GM21723 (cell line): ENCODE measurements at regions not wholly inside any gene's neighbourhood (a gene's known extent, or its start where the extent isn't known, plus 50 kb on each side); places are given as distances from the start of the nearest gene placed in this dataset.

Experiments
- ATAC-seq: cut with Tn5 transposase; IDR thresholded peaks from one replicate; pipeline ENCODE4 v1.9.1; 2021; ENCODE audit warnings: mild to moderate bottlenecking, moderate library complexity; ENCODE audit not compliant: unreplicated experiment

GRCh38 chr21:22993822-22994574 is 1995.8 kb downstream of the NCAM2 start:
- ATAC-seq: no peak

- no peak for ATAC-seq
Observed at GRCh38 chr21:23003951-23004350, 2005.7 kb downstream of the NCAM2 start.

- no peak for ATAC-seq
Observed at GRCh38 chr21:23008601-23009202, 2010.5 kb downstream of the NCAM2 start.

DNA sequence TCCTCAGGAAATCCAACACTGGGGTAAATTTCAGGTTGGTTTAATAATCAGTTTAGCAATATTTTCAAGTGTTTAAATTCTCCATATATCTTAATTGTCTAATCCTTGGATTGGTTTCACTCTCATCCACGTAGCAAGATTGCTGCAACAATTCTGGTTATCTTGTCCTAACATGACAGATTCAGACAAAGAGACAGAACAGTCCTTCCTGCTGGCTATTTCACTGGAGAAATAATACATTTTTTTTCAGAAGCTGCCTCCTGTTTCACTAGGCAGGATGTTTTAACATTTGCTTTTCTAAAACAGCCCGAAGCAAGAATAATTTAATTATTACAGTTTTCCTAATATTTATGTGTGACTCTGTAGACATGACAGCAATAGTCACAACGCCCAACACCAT is 2011.2 kb downstream of the NCAM2 start:
- ATAC-seq: no peak

DNA sequence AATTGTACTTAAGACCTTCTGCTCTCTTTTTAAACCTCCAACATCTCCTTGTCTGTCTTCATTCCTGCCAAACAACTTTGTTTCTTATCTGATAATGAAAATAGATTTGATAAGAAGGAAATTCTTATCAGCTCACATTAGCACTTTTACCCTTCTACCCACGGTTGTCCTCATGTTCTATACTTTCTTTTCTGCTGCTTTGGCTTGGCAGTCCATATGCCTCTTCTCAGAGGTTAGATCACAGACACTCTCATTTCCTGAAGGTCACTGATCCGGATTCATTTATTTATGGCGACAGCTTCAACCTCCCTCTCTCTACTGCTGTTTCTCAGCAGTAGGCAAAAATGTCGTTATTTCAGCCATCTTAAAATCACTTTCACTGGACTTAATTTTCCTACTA is 2015.8 kb downstream of the NCAM2 start:
- no peak for ATAC-seq

- no peak for ATAC-seq
Observed at GRCh38 chr21:23016617-23017016, 2018.4 kb downstream of the NCAM2 start.

DNA sequence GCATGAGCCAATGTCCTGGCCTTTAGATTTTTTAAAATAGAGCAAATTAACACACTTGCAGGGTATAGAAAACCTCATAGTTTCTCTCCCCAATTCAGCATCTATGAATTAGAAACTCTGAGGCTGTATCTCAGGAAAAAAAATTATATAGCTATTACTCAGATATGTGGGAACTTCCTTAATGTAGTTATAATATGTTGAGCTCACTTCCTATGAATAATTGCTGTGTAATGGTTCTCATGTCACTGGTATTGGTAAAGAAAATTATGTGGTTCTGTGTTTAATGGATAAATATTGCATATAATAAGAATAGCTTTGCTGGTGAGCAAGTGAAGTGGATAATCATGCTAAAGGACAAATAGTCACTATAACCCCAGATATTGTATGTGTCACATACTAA is 2019.8 kb downstream of the NCAM2 start:
- ATAC-seq: no peak

GRCh38 chr21:23020969-23021368 is 2022.8 kb downstream of the NCAM2 start:
- ATAC-seq: no peak

DNA sequence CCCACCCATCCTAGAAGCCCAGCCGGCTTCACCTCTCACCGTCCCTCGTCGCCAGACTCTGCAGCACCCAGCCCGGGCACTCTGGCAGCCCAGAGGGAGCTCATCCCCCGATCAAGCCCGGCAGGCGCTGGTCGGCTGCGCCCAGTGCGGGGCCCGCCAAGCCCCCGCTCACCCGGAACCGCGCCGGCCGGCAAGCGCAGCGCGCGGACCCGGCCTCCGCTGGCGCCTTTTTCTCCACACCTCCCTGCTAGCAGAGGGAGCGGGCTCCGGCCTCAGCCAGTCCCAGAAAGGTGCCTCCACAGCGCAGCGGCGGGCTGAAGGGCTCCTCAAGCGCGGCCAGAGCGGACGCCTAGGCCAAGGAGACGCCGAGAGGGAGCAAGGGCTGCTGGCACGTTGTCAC is 2023.3 kb downstream of the NCAM2 start:
- no peak for ATAC-seq

DNA sequence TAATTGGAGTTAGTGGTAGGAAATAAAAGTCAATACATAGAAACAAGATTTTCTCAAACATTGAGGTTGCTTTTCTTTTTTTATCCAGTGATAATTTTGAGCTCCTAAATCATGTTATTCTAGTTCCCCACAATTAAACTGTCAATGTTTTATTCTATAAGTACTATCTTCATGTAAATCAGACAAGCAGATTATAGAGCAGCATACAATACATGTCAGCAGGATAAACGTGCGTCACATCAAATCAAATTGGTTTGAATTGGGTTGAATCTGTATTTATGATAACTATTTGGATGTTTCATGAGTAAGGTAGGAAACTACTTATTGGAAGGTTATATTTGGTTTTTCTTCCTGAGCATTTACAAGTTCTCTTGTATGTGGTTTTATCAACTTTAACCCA is 2028.7 kb downstream of the NCAM2 start:
- ATAC-seq: no peak

- no peak for ATAC-seq
Observed at GRCh38 chr21:23039846-23040245, 2041.6 kb downstream of the NCAM2 start.

DNA sequence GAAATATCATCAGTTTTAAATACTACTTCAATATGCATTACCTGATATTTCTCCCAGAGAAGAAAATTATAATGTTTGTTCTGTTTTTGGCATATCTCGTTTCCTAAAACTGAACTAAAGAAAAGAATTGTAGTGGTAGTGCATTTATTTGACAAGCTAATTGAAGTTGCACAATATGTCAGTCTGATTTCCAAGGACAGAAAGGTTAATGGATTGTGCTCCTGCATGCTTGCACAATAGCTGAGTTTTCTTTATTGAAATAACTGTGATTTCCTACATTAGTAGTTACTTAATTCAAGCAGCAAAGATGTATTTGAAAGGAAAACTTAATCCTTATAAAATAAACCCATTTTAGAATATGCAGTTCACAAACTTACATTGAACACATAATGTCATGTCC is 2047.7 kb downstream of the NCAM2 start:
- no peak for ATAC-seq

- ATAC-seq: no peak
Observed at GRCh38 chr21:23067672-23068071, 2069.5 kb downstream of the NCAM2 start.

GRCh38 chr21:23083242-23083641 is 2085.0 kb downstream of the NCAM2 start:
- ATAC-seq: no peak

DNA sequence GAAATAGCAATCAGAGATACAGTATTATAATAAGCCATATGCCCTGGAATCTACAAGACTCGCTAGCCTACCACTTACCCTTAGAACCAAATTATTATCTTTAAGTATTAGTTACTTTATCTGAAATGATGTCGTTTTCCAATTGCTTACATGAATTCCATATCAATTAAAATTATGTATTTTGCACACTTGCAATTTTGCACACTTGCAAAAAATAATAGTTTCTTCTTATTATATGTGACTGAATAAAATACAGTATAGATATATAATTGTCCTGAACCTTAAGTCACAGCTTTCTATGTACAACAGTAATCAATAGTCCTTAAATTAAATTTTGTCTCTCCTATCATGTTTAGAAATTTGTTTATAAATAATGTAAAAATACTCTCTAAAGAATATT is 2095.1 kb downstream of the NCAM2 start:
- ATAC-seq: no peak

GRCh38 chr21:23099185-23099584 is 2101.0 kb downstream of the NCAM2 start:
- no peak for ATAC-seq

GRCh38 chr21:23101111-23101510 is 2102.9 kb downstream of the NCAM2 start:
- ATAC-seq: no peak

GRCh38 chr21:23108533-23108932 is 2110.3 kb downstream of the NCAM2 start:
- ATAC-seq: no peak

DNA sequence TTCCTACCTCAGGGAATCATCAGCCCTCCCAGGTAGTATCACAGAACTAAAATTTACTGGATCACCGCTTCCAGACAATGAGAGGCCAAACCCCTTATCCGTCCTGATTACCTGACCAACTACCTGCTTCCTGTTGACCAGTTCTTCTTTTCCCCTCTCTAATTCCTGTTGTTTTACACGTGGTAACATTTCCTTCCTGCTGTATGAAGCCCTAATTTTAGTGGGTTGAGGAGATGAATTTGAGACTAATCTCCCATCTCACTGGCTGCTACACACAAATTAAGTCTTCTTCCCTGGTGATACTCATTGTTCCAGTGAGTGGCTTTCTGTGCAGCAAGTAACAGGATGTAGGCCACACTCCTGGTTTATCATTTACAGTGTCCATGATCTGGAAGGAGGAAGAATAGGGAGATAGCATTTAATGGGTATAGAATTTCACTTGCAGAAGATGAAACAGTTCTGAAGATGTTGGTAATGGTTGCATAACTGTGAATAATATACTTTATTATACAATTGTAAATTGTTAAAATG is 2112.9 kb downstream of the NCAM2 start:
- ATAC-seq: no peak

- no peak for ATAC-seq
Observed at GRCh38 chr21:23119491-23119890, 2121.3 kb downstream of the NCAM2 start.

DNA sequence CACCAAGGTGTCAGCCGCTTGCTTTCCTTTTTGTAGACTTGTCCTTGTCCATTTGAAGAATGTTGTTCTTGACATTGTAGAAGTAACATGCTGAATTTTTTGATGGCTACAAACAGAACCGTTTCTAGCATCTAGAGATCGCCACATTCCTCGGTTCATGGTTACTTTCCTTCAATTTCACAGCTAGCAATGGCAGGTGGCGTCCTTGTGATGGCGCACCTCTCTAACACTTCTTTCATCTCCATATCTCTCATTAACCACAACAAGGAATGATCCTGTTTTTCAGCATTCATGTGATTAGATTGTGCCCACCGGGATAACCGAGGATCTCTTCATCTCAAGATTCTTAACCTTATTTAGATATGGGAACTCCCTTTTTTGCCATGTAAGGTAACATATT is 2129.8 kb downstream of the NCAM2 start:
- ATAC-seq: no peak

DNA sequence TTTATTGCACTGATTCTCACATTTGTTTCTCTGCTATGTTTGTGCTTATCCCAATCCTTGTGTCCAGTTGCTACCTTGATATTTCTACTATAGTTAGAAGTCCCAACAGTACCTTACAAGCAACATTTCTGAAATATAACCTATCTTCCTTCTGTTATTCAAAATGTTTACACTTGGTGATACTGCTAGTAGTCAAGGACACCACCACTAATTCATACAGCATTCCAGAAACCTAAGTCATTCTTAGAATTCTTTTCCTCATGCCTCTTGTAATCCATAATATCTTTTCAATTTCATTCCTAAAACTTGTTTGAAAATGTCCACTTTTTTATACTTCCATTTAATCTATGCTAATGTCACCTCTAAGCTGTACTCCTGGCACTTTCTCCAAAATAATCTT is 2132.1 kb downstream of the NCAM2 start:
- ATAC-seq: no peak

DNA sequence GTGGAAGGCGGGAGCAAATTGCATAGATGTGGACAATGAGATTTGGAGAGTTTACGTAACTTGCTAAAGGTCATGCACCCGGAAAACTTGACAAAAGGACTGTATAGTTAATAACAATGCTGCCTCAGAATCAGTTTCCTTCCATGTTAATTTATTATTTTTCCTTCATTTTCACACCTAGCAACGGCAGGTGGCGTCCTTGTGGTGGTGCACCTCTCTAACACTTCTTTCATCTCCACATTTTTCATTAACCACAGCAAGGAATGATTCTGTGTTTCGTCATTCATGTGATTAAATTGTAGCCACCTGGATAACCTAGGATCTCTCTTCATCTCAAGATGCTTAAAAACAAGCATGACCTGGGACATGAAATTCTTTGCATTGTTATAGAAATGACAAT is 2133.0 kb downstream of the NCAM2 start:
- no peak for ATAC-seq
